IMR-90 (cell line): ENCODE measurements at regions not wholly inside any gene's neighbourhood (a gene's known extent, or its start where the extent isn't known, plus 50 kb on each side); places are given as distances from the start of the nearest gene placed in this dataset.

ENCODE experiments used
- ATAC-seq: fragments of 200-7000 bp; cut with Tn5 transposase; 2 replicates; pipeline ENCODE4 v1.9.1; 2020; ENCODE audit warnings: low read depth, mild to moderate bottlenecking, moderate library complexity
- BruUV-seq: library from RNA; stranded (reverse); fragments of 400-500 nt; replicated peaks from 2 replicates; lab custom pipeline; 2021; lab: Mats Ljungman, UMichigan
- CTCF ChIA-PET: fragments of 300-600 bp; formaldehyde crosslinking; extraction: SDS; loops from one replicate; lab custom pipeline; 2021; ENCODE audit warnings: antibody characterized with exemption; lab: Yijun Ruan, JAX
- POLR2A ChIA-PET: fragments of 300-600 bp; sonication (Branson Sonifier 250); formaldehyde crosslinking; loops from one replicate; lab custom pipeline; 2022; ENCODE audit warnings: antibody characterized with exemption; ENCODE audit not compliant: unreplicated experiment; lab: Charles Lee
- DNase-seq: peaks from one replicate; pipeline ENCODE4 v3.0.0; 2013
- H2AFZ ChIP-seq: replicated peaks from 2 replicates; pipeline ENCODE3; 2013; ENCODE audit warnings: low read length, mild to moderate bottlenecking; ENCODE audit not compliant: poor library complexity
- H2AK5ac ChIP-seq: 2 replicates; pipeline ENCODE4 v1.6.1; 2013; ENCODE audit warnings: low read depth, low read length, inconsistent platforms
- H2AK9ac ChIP-seq: replicated peaks from 2 replicates; pipeline ENCODE3; 2013; ENCODE audit warnings: mild to moderate bottlenecking, low read depth, low read length, moderate library complexity; ENCODE audit not compliant: poor library complexity
- H2BK120ac ChIP-seq: 2 replicates; pipeline ENCODE4 v1.6.1; 2013; ENCODE audit warnings: low read depth, low read length, inconsistent platforms
- H2BK15ac ChIP-seq: 3 replicates; pipeline ENCODE4 v1.6.1; 2013; ENCODE audit warnings: low read depth, low read length, inconsistent platforms
- H2BK20ac ChIP-seq: 2 replicates; pipeline ENCODE4 v1.6.1; 2013; ENCODE audit warnings: low read depth, mild to moderate bottlenecking, inconsistent platforms, low read length, moderate library complexity
- H2BK5ac ChIP-seq: 2 replicates; pipeline ENCODE4 v1.6.1; 2013; ENCODE audit warnings: mild to moderate bottlenecking, low read depth, low read length, inconsistent platforms; ENCODE audit not compliant: poor library complexity, severe bottlenecking
- H3K14ac ChIP-seq: replicated peaks from 2 replicates; pipeline ENCODE4 v1.6.1; 2013; ENCODE audit warnings: low read depth, low read length, inconsistent platforms
- H3K18ac ChIP-seq: 2 replicates; pipeline ENCODE4 v1.6.1; 2013; ENCODE audit warnings: low read depth, low read length, control low read depth
- H3K23ac ChIP-seq: 2 replicates; pipeline ENCODE4 v1.6.1; 2013; ENCODE audit warnings: low read depth, low read length, inconsistent platforms
- H3K27ac ChIP-seq: 2 replicates; pipeline ENCODE4 v1.5.1; 2013; ENCODE audit warnings: mild to moderate bottlenecking, control low read depth, low read length; ENCODE audit not compliant: insufficient read depth
- H3K27me3 ChIP-seq: 2 replicates; pipeline ENCODE4 v1.6.1; 2013; ENCODE audit warnings: low read length; ENCODE audit not compliant: control insufficient read depth, insufficient read depth
- H3K36me3 ChIP-seq: 2 replicates; pipeline ENCODE4 v1.6.1; 2013; ENCODE audit warnings: low read length, mixed read lengths; ENCODE audit not compliant: control insufficient read depth, insufficient read depth
- H3K4ac ChIP-seq: 2 replicates; pipeline ENCODE4 v1.6.1; 2013; ENCODE audit warnings: low read depth, low read length, inconsistent platforms
- H3K4me1 ChIP-seq: 2 replicates; pipeline ENCODE4 v1.6.1; 2013; ENCODE audit warnings: low read length, mixed read lengths; ENCODE audit not compliant: control insufficient read depth, insufficient read depth
- H3K4me2 ChIP-seq: 2 replicates; pipeline ENCODE4 v1.6.1; 2013; ENCODE audit warnings: low read depth, mild to moderate bottlenecking, control low read depth, low read length, moderate library complexity
- H3K4me3 ChIP-seq: 2 replicates; pipeline ENCODE4 v1.5.1; 2013; ENCODE audit warnings: low read depth, mild to moderate bottlenecking, control low read depth, low read length, moderate library complexity; ENCODE audit not compliant: insufficient read depth
- H3K56ac ChIP-seq: 2 replicates; pipeline ENCODE4 v1.6.1; 2013; ENCODE audit warnings: low read length, inconsistent platforms; ENCODE audit not compliant: insufficient read depth; ENCODE audit errors: extremely low read depth
- H3K79me1 ChIP-seq, 2 experiments: 2 replicates each; pipeline ENCODE4 v1.6.1; 2013; ENCODE audit warnings: low read length in 2 of 2, inconsistent platforms in 1 of 2, low read depth in 1 of 2
- H3K9ac ChIP-seq: 2 replicates; pipeline ENCODE4 v1.6.1; 2013; ENCODE audit warnings: low read depth, low read length, control low read depth
- H3K9me1 ChIP-seq: 2 replicates; pipeline ENCODE4 v1.6.1; 2013; ENCODE audit warnings: low read length, inconsistent platforms; ENCODE audit not compliant: insufficient read depth
- H3K9me3 ChIP-seq: 2 replicates; pipeline ENCODE4 v1.6.1; 2013; ENCODE audit warnings: low read length; ENCODE audit not compliant: control insufficient read depth, insufficient read depth
- H4K20me1 ChIP-seq: 2 replicates; pipeline ENCODE4 v1.6.1; 2013; ENCODE audit warnings: low read length, inconsistent platforms; ENCODE audit not compliant: insufficient read depth
- H4K5ac ChIP-seq: 2 replicates; pipeline ENCODE4 v1.6.1; 2013; ENCODE audit warnings: mild to moderate bottlenecking, low read depth, low read length, control low read depth
- H4K8ac ChIP-seq, 2 experiments: 2 replicates each; pipeline ENCODE4 v1.6.1; 2013; ENCODE audit warnings: low read depth in 2 of 2, low read length in 2 of 2, control low read depth in 1 of 2, inconsistent platforms in 1 of 2
- H4K91ac ChIP-seq: 2 replicates; pipeline ENCODE4 v1.6.1; 2013; ENCODE audit warnings: low read depth, low read length, inconsistent platforms; ENCODE audit not compliant: insufficient read depth
- CEBPB ChIP-seq: IDR thresholded peaks from 2 replicates; pipeline ENCODE4 v1.6.1; 2012; ENCODE audit warnings: low read depth, low read length, improper control_type of control experiment
- CHD1 ChIP-seq: IDR thresholded peaks from 2 replicates; pipeline ENCODE4 v1.6.1; 2012; ENCODE audit warnings: low read depth, low read length, improper control_type of control experiment
- MAFK ChIP-seq: IDR thresholded peaks from 2 replicates; pipeline ENCODE4 v1.6.1; 2012; ENCODE audit warnings: low read depth, low read length, improper control_type of control experiment
- POLR2A ChIP-seq: IDR thresholded peaks from 2 replicates; pipeline ENCODE4 v1.6.1; 2012; ENCODE audit warnings: mild to moderate bottlenecking, low read depth, low read length
- RCOR1 ChIP-seq: IDR thresholded peaks from 2 replicates; pipeline ENCODE4 v1.6.1; 2012; ENCODE audit warnings: mild to moderate bottlenecking, low read length, improper control_type of control experiment; ENCODE audit not compliant: insufficient replicate concordance
- RFX5 ChIP-seq: IDR thresholded peaks from 2 replicates; pipeline ENCODE4 v1.8.0; 2012; ENCODE audit warnings: low read depth, mild to moderate bottlenecking, low read length, moderate library complexity
- SMC3 ChIP-seq: fragments of 150-350 bp; IDR thresholded peaks from 2 replicates; pipeline ENCODE4 v1.6.1; 2016; ENCODE audit warnings: low read depth, mild to moderate bottlenecking, antibody characterized with exemption, low read length, moderate library complexity
- WGBS, 2 experiments: methylation state at CpG; one replicate each; pipeline versions ENCODE4 v1.1.5 to v1.1.7; 2013; ENCODE audit warnings: missing lambda C conversion rate in 2 of 2; ENCODE audit not compliant: insufficient read length in 1 of 2; ENCODE audit errors: extremely low coverage in 2 of 2; 5-methylcytosine and 5-hydroxymethylcytosine counted together
- dilution Hi-C: fragments of 300-500 bp; cut with HindIII; formaldehyde crosslinking; loops from one replicate; pipeline ENCODE4 v1.14.3; 2018; ENCODE audit warnings: low sequenced_read_pairs; ENCODE audit not compliant: unreplicated experiment
- in situ Hi-C: fragments of 300-500 bp; cut with MboI; formaldehyde crosslinking; loops from 3 replicates; pipeline ENCODE4 v1.14.3; 2019; ENCODE audit warnings: low sequenced_read_pairs, inconsistent platforms, mixed read lengths
- intact Hi-C: fragments of 100-400 bp; cut with micrococcal nuclease; formaldehyde crosslinking; loops from 2 replicates; pipeline ENCODE4 v1.10.0; 2022
- TF ChIP-seq, protein P1 (sequence below): fragments of 150-350 bp; IDR thresholded peaks from 2 replicates; pipeline ENCODE4 v1.6.1; 2016; ENCODE audit warnings: low read depth, mild to moderate bottlenecking, low read length, moderate library complexity, borderline replicate concordance
- TF ChIP-seq, protein P2 (sequence below): fragments of 150-350 bp; IDR thresholded peaks from 2 replicates; pipeline ENCODE4 v1.6.1; 2017; ENCODE audit warnings: mild to moderate bottlenecking, antibody characterized with exemption, low read length, low read depth

DNA sequence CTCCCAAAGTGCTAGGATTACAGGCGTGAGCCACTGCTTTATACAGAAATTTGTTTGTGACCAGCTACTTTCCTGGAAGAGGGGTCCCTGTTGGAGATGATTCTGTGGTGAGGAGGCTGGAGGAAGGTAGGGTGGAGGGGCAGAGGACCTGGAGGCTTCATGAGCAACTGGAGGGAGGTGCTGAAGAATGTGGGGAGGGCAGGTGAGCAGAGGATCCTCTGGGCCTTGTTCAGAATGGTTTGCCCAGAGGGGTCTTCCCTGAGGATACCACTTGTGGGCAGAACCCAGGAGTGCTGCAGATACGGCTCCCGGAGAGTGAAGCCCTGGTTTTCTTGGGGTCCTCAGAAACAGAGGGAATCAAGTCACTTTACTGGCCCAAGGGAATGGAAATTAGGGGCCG is 67.2 kb upstream of the WDR26 start:
- peak overlapping the region in 1 of 2 experiments; percentile 92; a peak in 1 of 4 replicates for H4K8ac ChIP-seq
- H4K5ac ChIP-seq, result no peak overlapping the region; the same call in 1 of the 2 replicates
- H3K56ac ChIP-seq, result no peak overlapping the region
- peak overlapping the region; percentile 6; the same call in 1 of the 3 replicates for H2BK15ac ChIP-seq
- WGBS, 2 experiments, result 100% methylated on average over 2 of the region's 4 CpGs; no CpG with 5 or more reads in 1 of the 2 experiments
- no peaks in the 10 kb centered on the region for H3K27me3 ChIP-seq
- peaks cover 33% of the 10 kb centered on the region for H3K4me1 ChIP-seq
- no peak overlapping the region for H3K4me3 ChIP-seq
- peak overlapping the region; percentile 42; the same call in 1 of the 2 replicates for H3K14ac ChIP-seq
- H2AFZ ChIP-seq, result no peak overlapping the region
- no TSS peak for BruUV-seq
- no peak for ATAC-seq
- peak overlapping the region; percentile 58 for H2BK120ac ChIP-seq
- in situ Hi-C loops (no loop called here), dilution Hi-C loops (no loop called here), intact Hi-C loops (loop anchor here (2.0 kb wide), 1 partner anchor 45 kb away; no protein-coding TSS in a partner anchor)
- H2AK5ac ChIP-seq, result peak overlapping the region; percentile 82; the same call in 1 of the 2 replicates
- peak overlapping the region; percentile 69 for H2BK20ac ChIP-seq
- TF ChIP-seq RFX5 (no peak), SMC3 (no peak), RCOR1 (no peak), MAFK (no peak), POLR2A (no peak), CEBPB (no peak), CHD1 (no peak)
- TF ChIP-seq, protein P1, sequence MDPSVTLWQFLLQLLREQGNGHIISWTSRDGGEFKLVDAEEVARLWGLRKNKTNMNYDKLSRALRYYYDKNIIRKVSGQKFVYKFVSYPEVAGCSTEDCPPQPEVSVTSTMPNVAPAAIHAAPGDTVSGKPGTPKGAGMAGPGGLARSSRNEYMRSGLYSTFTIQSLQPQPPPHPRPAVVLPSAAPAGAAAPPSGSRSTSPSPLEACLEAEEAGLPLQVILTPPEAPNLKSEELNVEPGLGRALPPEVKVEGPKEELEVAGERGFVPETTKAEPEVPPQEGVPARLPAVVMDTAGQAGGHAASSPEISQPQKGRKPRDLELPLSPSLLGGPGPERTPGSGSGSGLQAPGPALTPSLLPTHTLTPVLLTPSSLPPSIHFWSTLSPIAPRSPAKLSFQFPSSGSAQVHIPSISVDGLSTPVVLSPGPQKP, result no peak
- TF ChIP-seq, protein P2, sequence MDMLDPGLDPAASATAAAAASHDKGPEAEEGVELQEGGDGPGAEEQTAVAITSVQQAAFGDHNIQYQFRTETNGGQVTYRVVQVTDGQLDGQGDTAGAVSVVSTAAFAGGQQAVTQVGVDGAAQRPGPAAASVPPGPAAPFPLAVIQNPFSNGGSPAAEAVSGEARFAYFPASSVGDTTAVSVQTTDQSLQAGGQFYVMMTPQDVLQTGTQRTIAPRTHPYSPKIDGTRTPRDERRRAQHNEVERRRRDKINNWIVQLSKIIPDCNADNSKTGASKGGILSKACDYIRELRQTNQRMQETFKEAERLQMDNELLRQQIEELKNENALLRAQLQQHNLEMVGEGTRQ, result no peak
- no peak overlapping the region for H3K23ac ChIP-seq
- no peaks in the 10 kb centered on the region for H4K20me1 ChIP-seq
- ChIA-PET CTCF (no interaction called here), POLR2A (no interaction called here)
- no peak overlapping the region for H2BK5ac ChIP-seq
- no peak overlapping the region for H3K18ac ChIP-seq
- H3K79me1 ChIP-seq, result no peaks in the 10 kb centered on the region
- no peak overlapping the region for H3K27ac ChIP-seq
- no peaks in the 10 kb centered on the region for H3K9me3 ChIP-seq
- peaks cover 17% of the 10 kb centered on the region for H3K9me1 ChIP-seq
- no peak overlapping the region for H4K91ac ChIP-seq
- H3K36me3 ChIP-seq, result no peaks in the 10 kb centered on the region
- no peak overlapping the region; the same call in 1 of the 2 replicates for H3K4ac ChIP-seq
- H3K4me2 ChIP-seq, result no peak overlapping the region
- H2AK9ac ChIP-seq, result peak overlapping the region; percentile 52
- no peak for DNase-seq
- no peak overlapping the region for H3K9ac ChIP-seq
